Hindlimb muscle (tissue), 1 donor: ENCODE measurements at regions not wholly inside any gene's neighbourhood (a gene's known extent, or its start where the extent isn't known, plus 50 kb on each side); places are given as distances from the start of the nearest gene placed in this dataset.

ENCODE experiments used
- DNase-seq: peaks from one replicate; pipeline ENCODE4 v3.0.0-alpha.2; 2013

DNA sequence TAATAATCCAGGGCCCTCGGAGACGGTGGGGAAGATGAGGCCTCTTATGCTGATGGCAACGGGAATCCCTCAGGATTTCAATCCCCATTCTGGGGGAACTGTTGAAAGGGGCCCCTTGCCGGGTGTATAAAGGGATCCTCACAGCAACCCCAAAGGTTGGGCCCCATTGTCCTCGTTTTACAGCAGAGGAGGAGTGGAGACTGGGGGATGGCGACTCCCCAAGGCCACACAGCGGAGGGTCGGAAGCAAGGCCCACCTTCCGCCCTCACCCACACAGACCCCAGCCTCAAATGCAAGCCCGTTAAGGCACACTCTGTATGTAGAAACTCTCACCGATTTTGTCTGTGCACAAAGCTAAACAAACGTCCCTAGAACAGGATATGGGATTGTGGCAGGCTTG is 327.9 kb upstream of the DIO3 start:
- no peak for DNase-seq

DNA sequence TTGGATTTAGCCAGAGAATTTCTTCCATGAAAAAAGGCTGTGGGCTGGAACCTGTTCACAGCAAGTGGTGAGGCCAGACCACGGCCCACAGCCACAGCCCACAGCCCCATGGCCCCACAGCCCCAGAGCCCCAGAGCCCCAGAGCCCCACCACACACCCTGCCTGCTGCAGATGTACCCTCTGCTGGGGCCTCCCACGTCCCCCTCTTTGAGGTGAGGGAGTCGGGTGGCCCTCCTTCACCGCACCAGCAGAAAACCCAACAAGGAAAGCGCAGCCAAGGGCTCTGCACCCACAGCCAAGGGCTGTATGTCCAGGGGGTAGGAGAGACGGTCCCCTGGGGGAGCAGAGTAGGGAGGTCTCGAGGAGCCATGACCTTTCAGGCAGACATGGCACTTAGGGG is 327.5 kb upstream of the DIO3 start:
- DNase-seq, result no peak

GRCh38 chr14:101234244-101234937 is 326.9 kb upstream of the DIO3 start:
- no peak for DNase-seq

- DNase-seq, result no peak
Measured at GRCh38 chr14:101234999-101235334, 326.3 kb upstream of the DIO3 start.

- DNase-seq, result no peak
Measured at GRCh38 chr14:101235335-101236103, 325.8 kb upstream of the DIO3 start.

DNA sequence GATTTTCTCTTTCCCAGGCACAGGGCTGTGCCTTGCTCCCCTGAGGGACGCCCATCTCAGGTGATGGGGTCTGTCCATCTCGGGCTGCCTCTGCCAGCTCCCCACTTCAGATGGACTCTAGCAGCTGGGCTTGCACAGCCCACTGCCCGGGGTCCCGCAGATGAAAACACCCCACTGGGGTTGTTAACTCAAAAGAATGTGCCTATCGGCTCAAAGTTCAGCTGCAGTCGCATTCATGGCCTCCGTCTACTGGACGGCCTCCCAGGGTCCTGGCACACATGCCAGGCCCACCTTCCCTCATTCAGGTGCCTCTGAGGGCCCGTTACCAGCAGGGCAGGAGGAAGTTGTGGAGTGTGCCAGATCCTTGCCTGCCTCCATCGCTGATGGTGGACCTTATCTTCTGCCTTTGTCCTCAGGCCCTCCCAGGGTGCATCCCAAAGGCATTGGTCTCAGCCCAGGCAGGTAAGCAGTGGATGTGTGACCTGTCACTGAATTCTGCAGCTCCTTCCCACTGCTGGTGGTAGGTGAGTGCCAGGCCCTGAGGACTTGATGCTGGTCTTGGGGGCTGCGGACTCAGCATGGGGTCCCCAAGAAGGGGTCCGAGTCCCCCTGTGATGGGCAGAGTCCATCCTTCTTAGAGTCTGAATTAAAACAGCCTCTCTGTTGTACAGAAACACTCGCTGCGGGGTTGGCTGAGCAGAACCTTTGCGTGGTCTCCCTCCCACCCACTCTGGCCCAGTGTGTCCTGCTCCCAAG is 324.6 kb upstream of the DIO3 start:
- no peak for DNase-seq

DNA sequence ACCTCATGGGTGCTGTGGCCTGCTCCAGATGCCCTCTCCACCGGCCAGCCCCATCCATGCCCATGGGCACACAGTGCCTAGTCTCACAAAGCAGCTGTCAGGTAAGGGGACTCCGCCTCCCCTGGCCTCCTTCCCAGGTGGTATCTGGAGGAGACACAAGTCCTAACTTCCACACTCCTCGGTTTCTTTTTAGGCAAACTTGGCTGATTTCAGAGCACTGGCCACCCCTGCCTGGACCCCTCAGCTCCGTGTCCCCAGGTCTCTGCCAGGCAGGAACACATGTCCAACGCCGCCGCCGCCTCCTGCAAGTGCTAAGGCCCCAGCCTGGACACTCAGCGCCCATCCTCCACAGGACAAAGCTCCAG is 324.1 kb upstream of the DIO3 start:
- no peak for DNase-seq

DNA sequence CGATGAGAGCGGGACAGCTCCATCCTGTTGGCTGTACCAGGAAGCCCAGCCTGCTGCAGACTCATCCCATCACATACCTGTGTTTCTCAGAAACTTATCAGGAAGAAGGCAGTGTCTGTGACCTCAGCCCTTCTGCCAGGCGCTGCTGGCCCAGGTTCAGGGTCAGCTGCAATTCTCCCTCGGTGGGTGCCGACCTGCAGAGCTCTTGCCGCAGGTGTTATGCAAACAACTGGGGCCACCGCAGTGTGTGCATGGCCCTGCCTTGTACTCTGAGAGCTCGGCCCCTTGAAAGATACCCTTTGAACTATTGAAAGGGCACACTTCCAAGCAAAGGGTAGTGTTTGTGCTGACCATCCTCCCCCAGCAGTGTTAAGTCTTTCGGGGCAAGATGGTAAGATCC is 322.2 kb upstream of the DIO3 start:
- no peak for DNase-seq

GRCh38 chr14:101241147-101241546 is 320.1 kb upstream of the DIO3 start:
- DNase-seq, result no peak

DNA sequence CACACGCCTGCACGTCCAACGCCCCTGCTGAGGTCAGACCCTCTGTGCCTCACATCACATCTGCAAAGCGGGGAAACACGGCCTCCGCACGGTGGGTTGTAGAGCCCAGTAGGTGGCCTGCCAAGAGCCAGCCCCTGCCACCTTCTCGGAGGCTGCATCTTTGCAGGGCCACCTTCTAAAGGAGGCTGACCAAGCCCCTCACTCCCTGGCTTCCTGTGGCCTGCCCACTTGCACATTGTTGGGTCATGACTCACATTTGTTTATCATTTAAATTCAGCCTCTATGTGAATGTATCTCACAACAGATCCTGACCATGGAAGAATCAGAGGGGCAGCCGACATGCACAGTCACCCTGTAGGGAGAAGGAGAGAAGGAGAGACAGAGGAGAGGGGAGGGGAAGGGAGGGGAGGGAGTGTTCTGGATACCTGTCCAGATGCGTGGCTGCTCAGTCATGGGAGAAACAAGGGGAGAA is 319.5 kb upstream of the DIO3 start:
- DNase-seq, result no peak

DNA sequence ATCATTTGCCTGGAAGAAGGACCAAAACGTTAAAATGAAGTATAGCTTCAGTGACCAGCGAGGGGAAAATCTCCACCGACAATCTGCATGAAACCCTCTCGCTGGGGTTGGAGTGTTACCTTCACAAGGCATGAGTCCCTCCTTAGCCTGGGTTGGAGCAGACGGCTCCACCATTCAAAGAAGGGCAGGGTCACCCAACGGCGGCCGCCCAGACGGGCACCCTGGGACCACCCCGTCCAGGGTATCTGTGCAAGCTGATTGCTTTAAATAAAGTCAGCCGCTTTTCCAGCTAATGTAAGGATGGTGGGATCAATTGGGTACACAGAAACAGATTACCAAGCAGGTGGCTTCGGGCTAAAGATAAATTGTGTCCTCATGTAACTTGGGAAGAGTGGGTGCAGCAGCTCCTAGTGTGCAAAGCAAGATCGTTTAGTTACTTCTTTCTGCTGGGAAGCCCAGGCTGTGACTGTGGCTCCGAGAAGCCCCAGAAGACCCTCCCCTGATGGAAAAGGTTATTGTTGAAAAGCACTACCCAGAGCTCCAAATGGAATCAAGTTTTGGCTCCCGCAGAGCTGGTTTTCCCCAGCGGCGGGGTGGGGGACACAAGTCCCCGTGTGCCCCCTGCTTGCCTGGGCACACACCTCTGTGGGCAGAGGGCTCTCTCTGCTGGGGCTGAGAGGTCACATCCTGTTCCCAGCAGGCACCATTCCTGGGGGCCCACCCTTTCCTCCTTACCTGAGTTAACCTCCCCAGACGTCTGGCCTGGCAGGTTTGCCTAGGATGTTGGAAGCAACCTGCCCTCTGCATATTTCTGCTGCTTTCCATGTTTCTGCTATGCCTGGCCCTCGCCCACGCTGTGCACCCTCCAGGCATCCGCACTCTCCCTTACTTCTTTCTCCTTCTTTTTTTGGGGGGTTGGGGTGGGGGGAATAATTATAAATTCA is 318.6 kb upstream of the DIO3 start:
- no peak for DNase-seq

DNA sequence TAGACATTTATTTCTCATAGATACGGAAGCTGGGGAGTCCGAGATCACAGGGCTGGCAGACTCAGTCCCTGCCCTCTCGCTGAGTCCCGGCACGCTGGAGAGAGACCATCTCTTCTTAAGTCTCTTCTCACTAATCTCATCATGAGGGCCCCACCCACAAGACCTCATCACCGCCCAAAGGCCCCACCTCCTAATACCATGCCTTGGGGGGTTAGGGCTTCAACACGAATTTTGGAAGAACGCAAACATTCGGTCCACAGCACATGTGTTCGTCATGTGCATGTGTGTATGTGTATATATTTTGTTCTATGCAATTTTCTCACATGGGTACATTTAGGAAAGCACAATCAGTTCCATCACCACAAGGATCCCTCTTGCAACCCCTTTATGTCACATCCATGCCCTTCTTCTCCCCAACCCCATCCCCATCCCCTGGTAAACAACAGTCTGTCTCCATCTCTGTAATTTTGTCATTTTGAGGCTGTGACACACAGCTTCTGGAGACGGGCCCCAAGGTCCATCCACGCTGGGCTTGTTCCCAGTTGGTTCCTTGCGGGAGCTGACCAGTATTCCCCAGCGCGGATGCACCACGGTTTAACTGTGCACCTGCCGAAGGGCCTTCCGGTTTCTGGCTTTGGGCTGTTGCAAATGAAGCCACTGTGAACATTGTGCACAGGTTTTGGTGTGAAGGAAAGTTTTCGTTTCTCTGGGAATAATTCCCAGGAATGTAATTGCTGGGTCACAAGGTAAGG is 317.5 kb upstream of the DIO3 start:
- no peak for DNase-seq

- DNase-seq, result no peak
Measured at GRCh38 chr14:101246894-101247841, 314.1 kb upstream of the DIO3 start.

- no peak for DNase-seq
Measured at GRCh38 chr14:101247842-101248725, 313.2 kb upstream of the DIO3 start.

- no peak for DNase-seq
Measured at GRCh38 chr14:101248840-101249675, 312.2 kb upstream of the DIO3 start.

GRCh38 chr14:101249676-101250036 is 311.6 kb upstream of the DIO3 start:
- DNase-seq, result no peak

- no peak for DNase-seq
Measured at GRCh38 chr14:101250336-101250947, 310.9 kb upstream of the DIO3 start.
